Retinal pigment epithelial cell (primary cell): ENCODE measurements at regions not wholly inside any gene's neighbourhood (a gene's known extent, or its start where the extent isn't known, plus 50 kb on each side); places are given as distances from the start of the nearest gene placed in this dataset.

Source experiments
- DNase-seq: peaks from one replicate; pipeline ENCODE4 v3.0.0-alpha.2; 2010; ENCODE audit warnings: low read depth
- H3K4me3 ChIP-seq: 2 replicates; pipeline ENCODE4 v1.5.1; 2011; ENCODE audit warnings: mild to moderate bottlenecking, low read length, control low read depth, moderate library complexity
- TF ChIP-seq, protein P1 (sequence below): conservative IDR thresholded peaks from 2 replicates; pipeline ENCODE4 v1.5.1; 2011; ENCODE audit warnings: low read depth, low read length, control low read depth, inconsistent platforms

- TF ChIP-seq, protein P1, sequence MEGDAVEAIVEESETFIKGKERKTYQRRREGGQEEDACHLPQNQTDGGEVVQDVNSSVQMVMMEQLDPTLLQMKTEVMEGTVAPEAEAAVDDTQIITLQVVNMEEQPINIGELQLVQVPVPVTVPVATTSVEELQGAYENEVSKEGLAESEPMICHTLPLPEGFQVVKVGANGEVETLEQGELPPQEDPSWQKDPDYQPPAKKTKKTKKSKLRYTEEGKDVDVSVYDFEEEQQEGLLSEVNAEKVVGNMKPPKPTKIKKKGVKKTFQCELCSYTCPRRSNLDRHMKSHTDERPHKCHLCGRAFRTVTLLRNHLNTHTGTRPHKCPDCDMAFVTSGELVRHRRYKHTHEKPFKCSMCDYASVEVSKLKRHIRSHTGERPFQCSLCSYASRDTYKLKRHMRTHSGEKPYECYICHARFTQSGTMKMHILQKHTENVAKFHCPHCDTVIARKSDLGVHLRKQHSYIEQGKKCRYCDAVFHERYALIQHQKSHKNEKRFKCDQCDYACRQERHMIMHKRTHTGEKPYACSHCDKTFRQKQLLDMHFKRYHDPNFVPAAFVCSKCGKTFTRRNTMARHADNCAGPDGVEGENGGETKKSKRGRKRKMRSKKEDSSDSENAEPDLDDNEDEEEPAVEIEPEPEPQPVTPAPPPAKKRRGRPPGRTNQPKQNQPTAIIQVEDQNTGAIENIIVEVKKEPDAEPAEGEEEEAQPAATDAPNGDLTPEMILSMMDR: no peak
- H3K4me3 ChIP-seq: no peak overlapping the region
- no peak for DNase-seq
Observed at GRCh38 chr3:102629943-102630342, 195.1 kb downstream of the ZPLD1 start.

GRCh38 chr3:102630531-102630930 lies 195.7 kb downstream of the ZPLD1 start:
- TF ChIP-seq, protein P1: no peak
- H3K4me3 ChIP-seq: no peak overlapping the region
- DNase-seq: no peak

DNA sequence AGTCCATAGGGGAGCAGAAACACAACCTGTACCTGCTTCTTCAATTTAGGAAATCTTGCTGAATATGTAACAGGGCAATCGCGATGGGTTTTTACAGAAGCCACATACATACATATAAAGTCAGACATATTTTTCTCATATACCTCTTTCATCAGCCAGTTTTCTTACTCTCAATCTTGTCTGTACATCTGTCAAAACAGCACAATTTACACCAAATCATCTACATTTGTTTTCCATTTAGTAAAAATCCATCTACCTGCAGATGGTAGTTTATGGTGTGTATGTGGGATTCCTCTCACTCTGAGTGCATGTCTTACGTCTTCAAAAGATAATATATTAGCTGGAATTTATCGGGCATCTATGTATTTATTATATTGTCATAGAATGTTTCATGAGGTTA lies 208.7 kb downstream of the ZPLD1 start:
- H3K4me3 ChIP-seq: no peak overlapping the region
- TF ChIP-seq, protein P1: no peak
- no peak for DNase-seq

DNA sequence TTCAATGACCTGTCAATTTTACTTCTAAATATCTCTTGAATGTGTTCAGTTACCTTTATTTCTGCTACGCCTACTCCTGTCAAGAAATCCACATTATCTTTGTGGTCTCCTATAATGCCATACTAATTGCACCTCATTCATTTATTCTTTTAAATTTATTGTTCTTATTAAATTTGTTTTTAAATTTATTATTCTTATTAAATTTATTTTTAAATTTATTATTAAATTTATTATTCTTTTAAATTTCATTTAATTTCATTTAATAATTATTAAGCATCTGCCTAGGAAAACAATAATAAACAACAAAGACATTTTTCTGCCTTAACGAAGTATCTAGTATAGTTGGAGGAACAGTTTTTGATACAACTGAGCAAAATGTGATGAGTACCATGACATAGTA lies 211.7 kb downstream of the ZPLD1 start:
- TF ChIP-seq, protein P1: no peak
- DNase-seq: no peak
- H3K4me3 ChIP-seq: no peak overlapping the region

GRCh38 chr3:102660653-102661052 lies 225.8 kb downstream of the ZPLD1 start:
- TF ChIP-seq, protein P1: no peak
- no peak overlapping the region for H3K4me3 ChIP-seq
- DNase-seq: no peak

DNA sequence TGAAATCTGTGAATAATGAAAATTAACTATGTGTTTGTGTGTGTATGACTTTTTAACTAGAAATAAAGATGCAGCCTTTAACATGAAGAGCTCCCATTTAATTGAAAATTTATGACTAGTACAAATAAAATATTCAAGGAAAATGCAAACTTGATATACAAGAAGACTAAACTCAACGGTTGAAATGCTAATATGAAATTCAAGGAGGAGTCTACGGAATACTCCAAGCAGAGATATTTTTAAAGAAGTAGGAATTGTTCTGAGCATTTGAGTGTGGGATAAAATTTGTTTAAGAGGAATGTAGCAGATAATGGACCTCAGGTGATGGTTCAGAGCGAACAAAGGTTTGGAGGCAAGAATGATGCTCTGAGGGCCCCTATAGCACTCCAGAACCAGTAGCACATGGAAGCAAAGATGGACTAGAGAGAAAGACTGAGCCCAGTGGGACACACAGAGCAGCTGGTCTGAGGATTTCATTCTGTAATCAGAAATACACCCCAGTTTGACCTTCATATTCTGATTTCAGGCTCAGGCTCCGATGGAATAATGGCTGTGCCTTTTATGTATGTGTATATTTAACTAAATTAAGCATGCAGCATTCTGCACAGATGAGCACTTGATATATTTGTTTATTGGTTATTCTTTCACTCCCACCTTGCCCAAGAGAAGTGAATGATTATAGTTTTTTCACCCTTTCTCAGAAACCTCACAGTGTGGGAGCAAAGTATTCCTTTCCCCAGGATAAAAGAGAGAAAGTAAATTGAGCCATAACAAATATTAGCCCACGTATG lies 227.1 kb downstream of the ZPLD1 start:
- TF ChIP-seq, protein P1: no peak
- no peak overlapping the region for H3K4me3 ChIP-seq
- no peak for DNase-seq

DNA sequence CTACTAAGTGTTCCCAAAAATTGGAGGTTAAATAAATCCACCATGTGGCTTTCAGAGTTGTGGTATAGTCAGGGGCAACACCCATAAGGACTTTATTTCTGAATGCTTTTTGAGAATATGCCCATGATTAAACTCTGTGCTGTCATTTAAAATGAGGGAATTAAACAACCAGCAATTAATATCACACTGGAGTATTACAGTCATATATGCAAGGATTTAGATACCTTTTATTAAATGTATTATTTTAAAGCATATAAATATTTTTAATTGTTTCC lies 227.6 kb downstream of the ZPLD1 start:
- DNase-seq: no peak
- H3K4me3 ChIP-seq: no peak overlapping the region
- TF ChIP-seq, protein P1: no peak
